SK-N-SH treated with all-trans-retinoic acid at 6 μM for 48 hours (cell line): ENCODE measurements at regions not wholly inside any gene's neighbourhood (a gene's known extent, or its start where the extent isn't known, plus 50 kb on each side); places are given as distances from the start of the nearest gene placed in this dataset.
A peak's percentile ranks its signal among the peaks of the same experiment; 100 is the strongest.

Experiments used
- ATAC-seq: fragments of 200-7000 bp; cut with Tn5 transposase; 3 replicates; pipeline ENCODE4 v1.9.1; 2020; ENCODE audit warnings: mild to moderate bottlenecking, moderate library complexity
- ARNTL ChIP-seq: fragments of 450-650 bp; formaldehyde crosslinking; IDR thresholded peaks from 2 replicates; pipeline ENCODE4 v1.5.0; 2020; ENCODE audit warnings: low read depth, mild to moderate bottlenecking, moderate library complexity, borderline replicate concordance
- BACH2 ChIP-seq: fragments of 250-450 bp; sonication (Bioruptor Pico); IDR thresholded peaks from 2 replicates; pipeline ENCODE4 v1.9.0; 2021; ENCODE audit warnings: mild to moderate bottlenecking, borderline replicate concordance
- CREB5 ChIP-seq: fragments of 250-450 bp; sonication (Bioruptor Pico); IDR thresholded peaks from 2 replicates; pipeline ENCODE4 v1.5.1; 2020; ENCODE audit warnings: low read depth, mild to moderate bottlenecking, moderate library complexity
- CSDC2 ChIP-seq: fragments of 250-450 bp; sonication (Bioruptor Pico); IDR thresholded peaks from 2 replicates; pipeline ENCODE4 v1.5.0; 2020; ENCODE audit warnings: mild to moderate bottlenecking, moderate library complexity
- CSRNP3 ChIP-seq: fragments of 250-450 bp; sonication (Bioruptor Pico); IDR thresholded peaks from 2 replicates; pipeline ENCODE4 v1.5.1; 2021; ENCODE audit warnings: mild to moderate bottlenecking, moderate library complexity
- ESRRG ChIP-seq: fragments of 250-450 bp; sonication (Bioruptor Pico); IDR thresholded peaks from 2 replicates; pipeline ENCODE4 v1.6.1; 2021; ENCODE audit warnings: mild to moderate bottlenecking
- GLIS3 ChIP-seq: fragments of 250-450 bp; sonication (Bioruptor Pico); IDR thresholded peaks from 2 replicates; pipeline ENCODE4 v1.5.0; 2020; ENCODE audit warnings: mild to moderate bottlenecking, moderate library complexity
- ISL1 ChIP-seq: fragments of 250-450 bp; sonication (Bioruptor Pico); IDR thresholded peaks from 2 replicates; pipeline ENCODE4 v2.1.2; 2022; ENCODE audit warnings: mild to moderate bottlenecking, moderate library complexity
- OSR1 ChIP-seq: fragments of 250-450 bp; sonication (Bioruptor Pico); IDR thresholded peaks from 2 replicates; pipeline ENCODE4 v1.8.0; 2022; ENCODE audit warnings: moderate library complexity, mild to moderate bottlenecking, inconsistent platforms
- PATZ1 ChIP-seq: fragments of 250-450 bp; sonication (Bioruptor Pico); IDR thresholded peaks from 2 replicates; pipeline ENCODE4 v1.8.0; 2020; ENCODE audit warnings: mild to moderate bottlenecking, moderate library complexity, borderline replicate concordance
- POU6F1 ChIP-seq: fragments of 250-450 bp; sonication (Bioruptor Pico); IDR thresholded peaks from 2 replicates; pipeline ENCODE4 v1.8.0; 2021; ENCODE audit warnings: low read depth, mild to moderate bottlenecking, moderate library complexity, borderline replicate concordance
- PPARA ChIP-seq: fragments of 250-450 bp; sonication (Bioruptor Pico); IDR thresholded peaks from 2 replicates; pipeline ENCODE4 v1.5.0; 2020; ENCODE audit warnings: mild to moderate bottlenecking, borderline replicate concordance
- RARB ChIP-seq: fragments of 250-450 bp; sonication (Bioruptor Pico); IDR thresholded peaks from 2 replicates; pipeline ENCODE4 v1.8.0; 2021; ENCODE audit warnings: mild to moderate bottlenecking, moderate library complexity
- SNAI2 ChIP-seq: fragments of 250-450 bp; sonication (Bioruptor Pico); IDR thresholded peaks from 2 replicates; pipeline ENCODE4 v1.5.0; 2020; ENCODE audit warnings: mild to moderate bottlenecking, moderate library complexity
- TCF4 ChIP-seq: fragments of 250-450 bp; sonication (Bioruptor Pico); IDR thresholded peaks from 2 replicates; pipeline ENCODE4 v1.8.0; 2021; ENCODE audit warnings: mild to moderate bottlenecking, moderate library complexity, borderline replicate concordance
- TOX ChIP-seq: fragments of 250-450 bp; sonication (Bioruptor Pico); IDR thresholded peaks from 2 replicates; pipeline ENCODE4 v1.8.0; 2021; ENCODE audit warnings: mild to moderate bottlenecking, moderate library complexity, borderline replicate concordance
- TSHZ2 ChIP-seq: fragments of 250-450 bp; sonication (Bioruptor Pico); IDR thresholded peaks from 2 replicates; pipeline ENCODE4 v1.5.0; 2020; ENCODE audit warnings: mild to moderate bottlenecking, moderate library complexity
- ZC3H10 ChIP-seq: fragments of 250-450 bp; sonication (Bioruptor Pico); IDR thresholded peaks from 2 replicates; pipeline ENCODE4 v1.5.1; 2021; ENCODE audit warnings: mild to moderate bottlenecking, moderate library complexity
- ZFP3 ChIP-seq: fragments of 250-450 bp; sonication (Bioruptor Pico); IDR thresholded peaks from 2 replicates; pipeline ENCODE4 v1.5.0; 2020; ENCODE audit warnings: mild to moderate bottlenecking, moderate library complexity
- ZFP30 ChIP-seq: fragments of 450-650 bp; formaldehyde crosslinking; IDR thresholded peaks from 2 replicates; pipeline ENCODE4 v1.5.0; 2022; ENCODE audit warnings: mild to moderate bottlenecking, moderate library complexity
- ZNF565 ChIP-seq: fragments of 450-650 bp; formaldehyde crosslinking; conservative IDR thresholded peaks from 2 replicates; pipeline ENCODE4 v1.5.0; 2020; ENCODE audit warnings: low read depth, mild to moderate bottlenecking, moderate library complexity
- ZNF70 ChIP-seq: fragments of 450-650 bp; formaldehyde crosslinking; IDR thresholded peaks from 2 replicates; pipeline ENCODE4 v1.5.0; 2020; ENCODE audit warnings: mild to moderate bottlenecking, moderate library complexity
- ZNF8 ChIP-seq: fragments of 450-650 bp; formaldehyde crosslinking; IDR thresholded peaks from 2 replicates; pipeline ENCODE4 v1.5.0; 2020; ENCODE audit warnings: mild to moderate bottlenecking, moderate library complexity

GRCh38 chr5:54702470-54702869 lies 184.9 kb downstream of the SNX18 start:
- TF ChIP-seq ZC3H10 (CRISPR knock-in tag) (no peak), GLIS3 (CRISPR knock-in tag) (no peak), ZNF565 (CRISPR knock-in tag) (no peak), SNAI2 (CRISPR knock-in tag) (no peak), ARNTL (CRISPR knock-in tag) (no peak), POU6F1 (CRISPR knock-in tag) (no peak), ESRRG (CRISPR knock-in tag) (no peak), ZNF70 (CRISPR knock-in tag) (no peak), OSR1 (CRISPR knock-in tag) (no peak), CREB5 (no peak), CSRNP3 (no peak), BACH2 (CRISPR knock-in tag) (no peak), PATZ1 (no peak), TCF4 (no peak)
- no peak for ATAC-seq

GRCh38 chr5:54700986-54701578 lies 183.5 kb downstream of the SNX18 start:
- peak; percentile 88 for ATAC-seq
- TF ChIP-seq CREB5 = no peak
- no peak for TF ChIP-seq ZNF565 (CRISPR knock-in tag)
- TF ChIP-seq TSHZ2 = no peak
- TF ChIP-seq TCF4 = no peak
- TF ChIP-seq BACH2 (CRISPR knock-in tag) = no peak
- no peak for TF ChIP-seq ZNF8 (CRISPR knock-in tag)
- no peak for TF ChIP-seq RARB
- peak; percentile 35; the same call in 1 of the 2 replicates for TF ChIP-seq ZC3H10 (CRISPR knock-in tag)
- no peak for TF ChIP-seq PPARA (CRISPR knock-in tag)
- TF ChIP-seq ESRRG (CRISPR knock-in tag) = no peak
- TF ChIP-seq GLIS3 (CRISPR knock-in tag) = no peak
- TF ChIP-seq ZNF70 (CRISPR knock-in tag) = no peak
- TF ChIP-seq OSR1 (CRISPR knock-in tag) = no peak
- 0 out of 2 replicates have a peak, but pooled peaks have one; percentile 19 for TF ChIP-seq ISL1
- no peak for TF ChIP-seq ZFP30 (CRISPR knock-in tag)
- no peak for TF ChIP-seq CSDC2
- TF ChIP-seq SNAI2 (CRISPR knock-in tag) = no peak
- TF ChIP-seq TOX (CRISPR knock-in tag) = peak; percentile 58; the same call in 1 of the 2 replicates
- TF ChIP-seq POU6F1 (CRISPR knock-in tag) = no peak
- no peak for TF ChIP-seq ARNTL (CRISPR knock-in tag)
- no peak for TF ChIP-seq ZFP3 (CRISPR knock-in tag)
- no peak for TF ChIP-seq CSRNP3
